GM19463 (cell line): ENCODE measurements at regions not wholly inside any gene's neighbourhood (a gene's known extent, or its start where the extent isn't known, plus 50 kb on each side); places are given as distances from the start of the nearest gene placed in this dataset.
"Not testable (repeated sequence)": the region's sequence is repeated elsewhere in the genome, so short reads cannot be mapped to it uniquely, and the experiment has no call there.

Experiments used
- ATAC-seq: cut with Tn5 transposase; IDR thresholded peaks from one replicate; pipeline ENCODE4 v1.9.1; 2021; ENCODE audit warnings: mild to moderate bottlenecking, moderate library complexity; ENCODE audit not compliant: unreplicated experiment

DNA sequence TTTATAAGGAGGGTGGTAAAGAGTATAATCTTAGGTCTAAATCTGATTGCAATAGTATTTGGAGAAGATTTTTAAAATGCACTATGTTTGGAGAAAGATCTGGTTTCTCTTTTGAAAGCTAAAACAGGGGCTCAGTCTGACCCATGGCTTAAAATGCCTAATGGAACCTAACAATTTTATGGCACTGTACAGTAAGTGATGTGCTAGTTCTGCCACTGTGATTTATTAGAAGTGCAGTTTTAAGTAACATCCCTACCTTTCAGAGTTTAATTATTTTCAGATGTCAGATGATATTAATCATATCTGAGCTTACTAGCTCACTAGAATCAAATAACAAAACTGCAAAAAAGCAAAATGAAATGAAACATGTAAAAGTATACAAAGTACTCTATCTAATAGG is 514.7 kb upstream of the KCND2 start:
- ATAC-seq = no peak

DNA sequence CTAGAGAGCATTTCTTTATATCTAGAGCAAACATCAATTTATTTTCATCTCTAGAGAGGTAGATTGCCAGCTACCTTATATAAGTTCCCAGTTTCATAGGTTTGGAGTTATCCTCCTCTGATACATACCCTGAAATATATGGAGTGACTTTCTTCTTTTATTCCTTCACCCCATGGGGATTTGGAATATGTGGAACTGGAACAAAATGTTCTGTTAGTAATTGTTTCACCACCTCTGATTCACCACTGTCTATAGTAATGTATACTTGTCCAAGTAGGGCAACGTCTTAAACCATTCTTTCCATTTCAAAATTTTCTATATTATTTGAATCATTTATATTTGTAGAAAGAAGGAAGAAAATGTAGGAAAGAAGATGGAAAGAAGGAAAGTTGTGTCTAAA is 511.2 kb upstream of the KCND2 start:
- ATAC-seq = no peak

DNA sequence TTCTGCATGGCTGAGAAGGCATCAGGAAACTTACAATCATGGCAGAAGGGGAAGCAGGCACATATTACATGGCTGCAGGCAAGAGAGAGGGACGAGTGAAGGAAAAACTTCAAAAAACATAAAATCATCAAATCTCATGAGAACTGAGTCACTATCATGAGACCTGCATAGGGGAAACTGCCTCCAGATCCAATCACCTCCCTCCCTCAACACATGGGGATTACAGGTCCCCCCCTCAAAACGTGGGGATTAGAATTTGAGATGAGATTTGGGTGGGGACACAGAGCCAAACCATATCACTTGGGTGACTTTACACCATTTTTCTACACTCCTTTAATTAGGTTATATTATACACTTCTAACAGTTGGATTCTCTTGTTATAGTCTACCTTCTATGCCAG is 490.7 kb upstream of the KCND2 start:
- no peak for ATAC-seq

DNA sequence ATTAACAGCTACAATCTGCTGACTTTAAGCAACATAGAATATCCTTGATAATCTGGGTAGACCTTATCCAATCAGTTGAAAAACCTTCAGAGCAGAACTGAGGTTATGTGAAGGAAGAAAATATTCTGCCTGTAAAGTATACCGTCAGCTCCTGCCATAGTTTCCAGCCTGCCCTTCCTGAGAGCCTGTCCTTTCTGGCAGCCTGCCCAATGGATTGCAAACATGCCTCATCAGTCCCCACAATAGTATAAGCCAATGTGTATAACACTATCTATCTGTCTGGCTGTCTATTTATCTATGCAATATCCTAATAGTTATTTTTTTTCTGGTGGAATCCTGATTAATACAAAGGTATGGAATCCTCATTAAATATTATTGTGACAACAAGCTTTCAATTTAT is 489.2 kb upstream of the KCND2 start:
- no peak for ATAC-seq

DNA sequence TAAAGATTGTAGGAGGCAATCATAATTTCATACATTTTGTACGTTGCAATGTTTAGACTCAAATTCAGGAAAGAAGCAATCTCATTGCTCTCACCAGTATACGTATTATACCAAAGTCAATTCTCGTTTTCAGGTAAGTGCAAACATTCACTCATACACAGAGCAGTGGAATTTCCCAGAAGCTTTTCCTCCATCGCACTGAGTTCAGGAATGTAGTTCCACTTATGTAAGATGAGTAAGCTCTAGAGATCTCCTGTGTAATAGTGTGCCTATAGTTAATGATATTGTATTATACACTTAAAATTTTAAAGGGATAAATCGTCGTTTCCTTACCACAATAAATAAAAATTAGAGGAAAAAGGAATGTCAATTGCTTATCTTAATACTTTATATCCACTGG is 470.8 kb upstream of the KCND2 start:
- ATAC-seq = no peak

DNA sequence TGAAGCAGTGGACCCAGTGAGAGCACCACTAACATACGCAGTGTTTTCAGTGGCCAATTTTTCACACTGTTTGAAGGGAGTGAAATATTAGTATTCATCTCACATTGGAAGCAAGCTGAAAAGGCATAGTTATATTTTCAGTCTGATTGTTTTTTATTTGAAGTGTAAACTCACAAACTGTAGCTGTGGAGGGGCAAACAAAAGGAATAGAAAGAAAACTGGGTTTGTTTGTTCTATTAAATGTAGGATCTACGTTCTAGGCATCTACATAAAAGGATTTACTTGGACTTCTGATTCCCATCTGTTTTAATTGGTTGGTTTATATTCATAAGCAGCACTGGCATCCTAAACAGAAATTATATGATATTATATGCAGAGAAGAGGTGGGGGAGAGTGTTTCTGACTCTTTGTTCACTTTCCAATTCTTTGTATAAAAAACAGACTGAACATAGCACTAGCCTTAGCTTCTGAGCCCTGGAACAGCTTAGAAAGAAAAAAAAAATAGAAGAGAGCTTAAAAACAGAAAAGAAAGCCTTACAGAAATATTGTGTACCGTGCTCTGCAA is 447.8 kb upstream of the KCND2 start:
- ATAC-seq = no peak

DNA sequence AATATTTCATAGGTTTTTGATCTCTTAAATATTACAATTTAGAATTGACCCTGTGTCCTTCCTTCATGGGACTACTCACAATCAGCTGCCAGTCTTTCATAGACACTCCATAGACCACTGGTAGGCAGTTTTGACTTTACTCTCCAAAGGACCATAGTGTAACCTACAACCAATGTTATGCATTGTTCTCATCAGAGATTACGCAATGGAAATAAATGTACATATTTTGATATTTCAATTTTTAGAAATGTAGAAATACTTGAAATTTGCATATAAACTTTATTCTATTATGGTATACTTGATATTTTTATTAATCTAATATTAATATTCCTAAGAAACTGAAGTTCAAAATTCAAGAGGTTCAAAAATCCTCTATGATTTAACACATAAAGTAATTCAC is 446.4 kb upstream of the KCND2 start:
- no peak for ATAC-seq

DNA sequence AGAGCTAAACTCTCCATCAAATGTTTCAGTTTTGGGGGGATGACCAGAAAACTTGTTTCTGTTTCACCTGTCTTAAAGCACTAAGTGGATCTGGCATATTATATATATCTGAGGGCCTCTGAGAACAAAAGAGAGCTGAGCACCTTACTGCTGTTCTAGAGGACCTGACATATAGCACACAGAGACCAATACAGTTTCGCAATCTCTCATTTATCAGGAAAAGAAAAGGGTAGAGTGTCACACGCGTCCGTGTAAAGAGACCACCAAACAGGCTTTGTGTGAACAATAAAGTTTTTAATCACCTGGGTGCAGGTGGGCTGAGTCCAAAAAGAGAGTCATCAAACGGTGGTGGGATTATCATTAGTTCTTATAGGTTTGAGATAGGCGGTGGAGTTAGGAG is 434.5 kb upstream of the KCND2 start:
- no peak for ATAC-seq

DNA sequence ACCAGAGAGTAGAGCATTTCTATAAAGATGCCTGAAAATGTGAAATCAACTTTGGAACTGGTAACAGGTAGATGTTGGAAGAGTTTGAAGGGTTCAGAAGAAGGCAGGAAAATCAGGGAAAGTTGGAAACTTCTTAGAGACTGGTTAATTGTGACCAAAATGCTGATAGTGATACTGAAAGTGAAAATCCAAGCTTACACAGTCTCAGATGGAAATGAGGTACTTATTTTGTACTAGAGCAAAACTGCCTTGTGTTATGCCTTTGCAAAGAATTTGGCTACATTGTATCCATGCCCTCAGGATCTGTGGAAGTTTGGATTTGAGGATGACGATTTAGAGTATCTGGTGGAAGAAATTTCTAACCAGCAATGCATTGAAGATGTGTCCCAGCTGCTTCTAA is 430.6 kb upstream of the KCND2 start:
- ATAC-seq = no peak

DNA sequence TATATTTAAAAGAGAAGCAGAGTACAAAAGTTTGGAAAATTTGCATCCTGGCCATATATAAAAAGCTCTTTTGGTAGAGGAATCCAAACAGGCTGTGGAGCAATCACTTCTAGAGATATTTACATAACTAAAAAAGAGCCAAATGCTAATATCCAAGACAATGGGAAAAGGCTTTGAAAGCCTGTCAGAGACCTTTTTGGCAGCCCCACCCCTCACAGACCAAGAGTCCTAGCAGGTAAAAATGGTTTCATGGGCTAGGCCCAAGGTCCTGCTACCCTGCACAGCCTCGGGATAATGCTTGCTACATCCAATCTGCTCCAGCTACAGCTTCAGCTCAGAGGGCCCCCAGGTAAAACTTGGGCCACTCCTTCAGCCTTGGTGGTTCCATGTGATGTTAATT is 430.2 kb upstream of the KCND2 start:
- no peak for ATAC-seq

DNA sequence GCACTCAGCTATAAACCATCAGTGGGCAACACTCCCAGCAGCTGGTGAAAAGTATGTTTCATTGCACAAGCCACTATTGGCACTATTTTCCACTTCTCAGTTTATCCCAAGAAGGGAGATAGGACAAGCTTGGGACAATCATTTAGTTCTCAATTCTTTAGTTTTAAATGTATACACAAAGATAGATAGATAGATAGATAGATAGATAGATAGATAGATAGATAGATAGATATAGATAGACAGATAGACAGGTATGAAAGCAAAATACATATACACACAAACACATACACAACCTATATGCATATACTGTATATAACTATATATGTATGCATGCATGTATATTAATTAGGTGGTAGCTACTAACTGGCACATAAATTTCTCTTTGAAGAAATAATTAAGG is 411.6 kb upstream of the KCND2 start:
- no peak for ATAC-seq

DNA sequence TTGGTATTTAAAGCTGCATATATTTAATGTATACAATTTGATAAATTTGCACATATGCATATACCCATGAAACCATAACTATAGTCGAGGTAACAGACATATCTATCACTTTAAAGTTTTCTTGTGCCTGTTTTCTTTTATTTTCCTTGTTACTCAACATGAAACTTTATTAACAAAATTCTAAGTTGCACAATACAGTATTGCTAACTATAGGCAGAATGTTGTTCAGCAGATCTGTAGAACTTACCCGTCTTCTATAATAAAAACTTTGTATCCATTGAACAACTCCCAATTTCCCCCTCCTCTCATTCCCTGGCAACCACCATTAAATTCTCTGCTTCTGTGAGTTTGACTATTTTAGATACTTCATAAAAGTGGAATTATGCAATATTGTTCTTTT is 404.6 kb upstream of the KCND2 start:
- no peak for ATAC-seq

DNA sequence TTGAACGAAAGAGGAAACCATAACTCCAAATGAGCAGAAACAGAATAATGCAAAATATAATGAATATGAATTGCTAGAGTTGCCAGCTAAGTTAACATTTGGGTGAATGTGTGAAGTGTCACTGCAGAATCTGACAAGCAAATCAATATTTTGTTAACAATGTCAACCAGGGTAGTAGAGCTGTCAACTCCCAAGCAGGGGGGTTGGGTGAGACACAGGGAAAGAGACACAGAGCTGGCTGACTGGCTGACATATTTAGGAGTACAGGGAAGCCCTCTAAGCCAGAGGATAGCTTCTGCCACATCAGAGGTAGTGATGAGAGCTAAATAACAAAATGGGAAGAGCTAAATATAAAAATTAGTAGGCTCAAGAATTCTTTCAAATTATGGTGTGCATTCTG is 393.1 kb upstream of the KCND2 start:
- no peak for ATAC-seq

DNA sequence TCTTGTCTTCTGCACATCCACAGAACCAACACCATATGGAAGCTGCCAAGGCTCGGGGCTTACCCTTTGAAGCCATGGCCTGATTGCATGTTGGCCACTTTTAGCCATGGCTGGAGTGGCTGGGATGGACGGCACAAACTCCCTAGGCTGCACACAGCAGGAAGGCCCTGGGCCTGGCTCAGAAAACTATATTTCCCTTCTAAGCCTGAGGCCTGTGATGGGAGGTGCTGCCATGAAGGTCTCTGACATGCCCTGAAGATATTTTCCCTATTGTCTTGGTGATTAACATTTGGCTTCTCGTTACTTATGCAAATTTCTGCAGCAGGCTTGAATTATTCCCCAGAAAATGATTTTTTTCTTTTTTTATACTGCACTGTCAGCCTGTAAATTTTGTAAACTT is 387.0 kb upstream of the KCND2 start:
- no peak for ATAC-seq

DNA sequence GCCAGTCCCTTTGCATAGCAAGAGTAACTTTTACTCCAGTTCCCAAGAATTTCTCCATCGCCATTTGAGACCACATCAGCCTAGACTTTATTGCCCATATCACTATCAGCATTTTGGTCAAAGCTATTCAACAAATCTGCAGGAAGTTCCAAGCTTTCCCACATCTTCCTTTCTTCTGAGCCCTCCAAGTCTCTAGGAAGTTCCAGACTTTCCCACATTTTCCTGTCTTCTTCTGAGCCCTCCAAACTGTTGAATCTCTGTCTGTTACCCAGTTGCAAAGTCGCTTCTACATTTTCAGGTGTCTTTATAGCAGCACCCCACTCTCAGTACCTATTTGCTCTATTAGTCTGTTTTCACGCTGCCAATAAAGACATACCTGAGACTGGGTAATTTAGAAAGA is 386.4 kb upstream of the KCND2 start:
- not testable (repeated sequence) for ATAC-seq

DNA sequence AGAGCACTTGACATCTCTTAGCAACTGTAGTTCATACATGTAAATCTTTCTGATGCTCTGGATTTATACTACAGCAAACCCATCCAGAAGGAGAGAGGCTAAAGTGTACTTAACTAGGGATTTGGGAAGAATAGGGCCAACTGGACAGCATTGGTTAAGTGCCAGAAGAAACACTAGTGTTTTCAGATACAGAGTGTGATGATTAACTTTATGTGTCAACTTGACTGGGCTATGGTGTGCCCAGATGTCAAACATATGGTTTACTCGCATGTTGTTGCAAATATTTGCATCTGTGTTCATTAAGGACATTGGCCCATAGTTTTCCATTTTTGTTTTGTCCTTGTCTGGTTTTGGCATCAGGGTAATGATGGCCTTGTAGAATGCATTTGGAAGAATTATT is 384.7 kb upstream of the KCND2 start:
- no peak for ATAC-seq

DNA sequence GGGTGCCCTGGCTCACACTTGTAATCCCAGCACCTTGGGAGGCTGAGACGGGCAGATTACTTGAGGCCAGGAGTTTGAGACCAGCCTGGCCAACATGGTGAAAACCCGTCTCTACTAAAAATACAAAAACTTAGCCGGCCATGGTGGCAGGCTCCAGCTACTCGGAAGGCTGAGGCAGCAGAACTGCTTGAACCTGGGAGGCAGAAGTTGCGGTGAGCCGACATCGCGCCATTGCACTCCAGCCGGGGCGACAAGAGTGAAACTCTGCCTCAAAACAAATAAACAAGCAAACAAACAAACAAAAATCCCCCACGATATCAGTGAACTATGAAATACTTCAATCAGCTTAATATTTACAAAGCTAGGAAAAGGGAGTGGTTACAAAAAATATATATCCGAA is 382.3 kb upstream of the KCND2 start:
- ATAC-seq = no peak

DNA sequence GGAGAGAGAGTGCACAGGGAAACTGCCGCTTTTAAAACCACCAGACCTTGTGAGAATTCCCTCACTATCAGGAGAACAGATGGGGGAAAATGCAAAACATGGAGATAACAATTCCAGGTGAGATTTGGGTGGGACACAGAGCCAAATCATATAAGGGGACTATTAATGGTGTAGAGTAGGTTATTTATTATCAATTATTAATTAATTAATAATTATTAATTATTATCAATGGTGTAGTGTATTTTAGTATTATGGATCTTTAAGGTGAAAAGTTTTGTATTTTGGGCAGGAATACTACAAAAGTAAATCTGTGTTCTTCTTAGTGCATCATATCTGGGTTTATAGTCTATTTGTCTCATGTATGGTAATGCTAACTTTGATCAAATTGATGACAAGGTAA is 377.7 kb upstream of the KCND2 start:
- ATAC-seq = no peak

DNA sequence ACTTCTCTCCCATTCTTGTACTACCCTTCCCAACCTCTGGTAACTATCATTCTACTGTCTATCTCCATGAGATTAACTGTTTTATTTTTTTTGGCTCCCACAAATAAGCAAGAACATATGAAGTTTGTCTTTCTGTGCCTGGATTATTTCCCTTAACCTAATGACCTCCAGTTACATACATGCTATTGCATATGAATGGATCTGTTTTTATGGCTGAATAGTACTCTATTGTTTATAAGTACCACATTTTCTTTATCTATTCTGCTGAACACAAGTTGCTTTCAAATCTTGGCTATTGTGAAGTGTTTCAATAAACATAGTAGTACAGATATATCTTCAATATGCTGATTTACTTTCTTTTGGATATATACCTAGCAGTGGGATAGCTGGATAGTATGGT is 376.6 kb upstream of the KCND2 start:
- no peak for ATAC-seq

DNA sequence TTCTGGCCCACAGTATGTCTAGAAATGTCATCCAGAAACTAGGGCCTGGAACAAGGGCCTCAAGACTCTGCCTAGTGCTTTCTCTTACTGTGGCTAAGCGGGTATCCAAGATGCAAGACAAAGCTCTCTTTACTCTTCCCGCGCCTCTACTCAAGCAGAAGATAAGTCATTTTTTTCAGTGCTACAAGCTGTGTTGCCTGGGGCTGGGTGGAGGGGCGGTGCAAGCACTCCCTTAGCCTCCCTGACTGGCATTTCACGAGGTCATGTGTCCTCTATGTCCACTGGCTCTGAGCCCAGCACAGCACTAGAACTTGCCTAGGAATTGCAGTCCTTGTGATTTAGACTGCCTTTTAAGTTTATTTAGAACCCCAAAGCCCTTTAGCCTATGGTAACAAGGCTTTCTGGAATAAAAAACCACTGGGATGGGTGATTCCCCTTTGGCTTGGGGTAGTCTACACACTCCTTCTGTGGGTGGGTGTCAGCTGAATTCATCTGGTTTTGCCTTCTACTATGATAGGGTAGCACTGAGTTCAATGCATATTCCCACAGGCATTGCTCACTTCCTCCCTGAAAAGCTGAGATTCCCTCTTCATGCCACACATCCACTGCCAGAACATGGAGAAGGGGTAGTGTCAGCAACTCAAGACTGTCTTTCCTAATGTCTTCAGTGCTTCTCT is 371.8 kb upstream of the KCND2 start:
- no peak for ATAC-seq

DNA sequence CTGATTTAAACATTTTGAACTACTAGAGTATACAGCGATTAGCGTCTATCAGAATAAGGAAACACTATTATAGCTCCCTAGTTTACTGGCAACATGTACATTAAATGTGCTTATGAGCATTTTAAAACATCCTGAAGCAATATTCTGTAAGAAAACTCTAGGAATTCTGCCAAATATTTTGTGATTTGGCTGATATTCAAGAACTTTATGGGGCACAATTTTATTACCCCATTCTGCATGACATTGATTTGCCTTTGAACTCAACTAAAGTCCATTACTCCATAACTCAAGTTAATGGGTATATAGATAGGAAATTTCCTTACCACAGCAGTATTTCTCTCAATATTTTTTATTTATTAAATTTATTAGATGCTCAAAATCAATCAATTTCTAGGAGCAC is 369.9 kb upstream of the KCND2 start:
- ATAC-seq = no peak

DNA sequence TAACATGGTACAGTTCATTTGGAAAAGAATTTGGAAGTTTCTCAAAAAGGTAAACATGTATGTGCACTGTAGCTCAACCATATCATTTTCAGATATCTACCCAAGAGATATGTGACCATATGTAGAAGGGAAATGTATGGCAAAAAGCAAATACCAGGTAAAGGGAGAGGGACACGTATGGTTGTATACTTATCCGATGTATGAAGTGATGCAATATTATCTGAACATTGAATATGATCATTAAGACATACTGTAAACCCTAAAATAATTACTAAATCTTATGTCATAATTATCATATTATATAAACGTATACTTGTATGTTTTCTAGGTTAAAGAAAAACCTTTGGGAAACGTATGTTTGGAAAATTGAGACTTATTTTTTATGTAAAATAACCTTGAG is 367.5 kb upstream of the KCND2 start:
- ATAC-seq = no peak

DNA sequence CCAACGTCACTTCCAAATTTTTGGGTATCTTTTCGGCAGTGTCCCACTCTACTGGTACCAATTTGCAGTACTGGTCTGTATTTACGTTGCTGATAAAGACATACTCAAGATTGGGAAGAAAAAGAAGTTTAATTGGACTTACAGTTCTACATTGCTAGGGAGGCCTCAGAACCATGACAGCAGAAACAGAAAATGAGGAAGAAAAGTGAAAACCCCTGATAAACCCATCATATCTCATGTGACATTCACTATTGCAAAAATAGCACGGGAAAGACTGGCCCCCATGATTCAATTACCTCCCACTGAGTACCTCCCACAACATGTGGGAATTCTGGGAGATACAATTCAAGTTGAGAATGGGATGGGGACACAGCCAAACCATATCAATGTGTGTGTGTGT is 364.0 kb upstream of the KCND2 start:
- no peak for ATAC-seq
